Lung (tissue), 11 donors: ENCODE measurements at regions not wholly inside any gene's neighbourhood (a gene's known extent, or its start where the extent isn't known, plus 50 kb on each side); places are given as distances from the start of the nearest gene placed in this dataset.

ENCODE experiments used
- ATAC-seq: fragments of 200-7000 bp; cut with Tn5 transposase; one replicate; pipeline ENCODE4 v1.9.1; 2020; ENCODE audit warnings: moderate number of reproducible peaks; ENCODE audit not compliant: insufficient read depth, low FRiP score
- DNase-seq, 3 donors: peaks; one replicate each; pipeline ENCODE4 v3.0.0-alpha.2; 2013 to 2017
- H3K27ac ChIP-seq, 2 donors: one replicate each; pipeline ENCODE4 v1.5.1; 2013; ENCODE audit warnings: mild to moderate bottlenecking in 2 of 2, moderate library complexity in 2 of 2, control low read depth in 1 of 2, inconsistent platforms in 1 of 2, low read depth in 1 of 2, low read length in 1 of 2
- H3K27me3 ChIP-seq, 3 donors: one replicate each; pipeline ENCODE4 v1.5.1; 2013; ENCODE audit warnings: low read length in 2 of 3; ENCODE audit not compliant: control insufficient read depth in 3 of 3, insufficient read depth in 3 of 3
- H3K36me3 ChIP-seq, 4 donors: one replicate each; pipeline ENCODE4 v1.5.1; 2013; ENCODE audit warnings: low read length in 4 of 4, mild to moderate bottlenecking in 1 of 4, moderate library complexity in 1 of 4; ENCODE audit not compliant: control insufficient read depth in 4 of 4, insufficient read depth in 4 of 4
- H3K4me1 ChIP-seq, 5 donors: one replicate each; pipeline ENCODE4 v1.5.1; 2013; ENCODE audit warnings: low read length in 5 of 5, mild to moderate bottlenecking in 2 of 5, moderate library complexity in 1 of 5; ENCODE audit not compliant: control insufficient read depth in 5 of 5, insufficient read depth in 5 of 5
- H3K4me3 ChIP-seq: one replicate; pipeline ENCODE4 v1.5.1; 2013; ENCODE audit warnings: mild to moderate bottlenecking, control low read depth, moderate library complexity
- H3K9ac ChIP-seq, 2 donors: one replicate each; pipeline ENCODE4 v1.5.1; 2013; ENCODE audit warnings: low read length in 2 of 2, control low read depth in 1 of 2; ENCODE audit not compliant: insufficient read depth in 1 of 2
- H3K9me3 ChIP-seq, 4 donors: one replicate each; pipeline ENCODE4 v1.5.1; 2013; ENCODE audit warnings: low read length in 3 of 4, mild to moderate bottlenecking in 1 of 4, moderate library complexity in 1 of 4; ENCODE audit not compliant: control insufficient read depth in 4 of 4, insufficient read depth in 3 of 4
- CTCF ChIP-seq: IDR thresholded peaks from 2 replicates; pipeline ENCODE4 v1.5.1; 2012; ENCODE audit warnings: mild to moderate bottlenecking; ENCODE audit errors: control extremely low read depth, extremely low read depth
- WGBS, 2 donors: extraction: QIAGEN DNeasy Blood & Tissue Kit; methylation state at CpG; one replicate each; pipeline ENCODE4 v1.1.7; 2013; 5-methylcytosine and 5-hydroxymethylcytosine counted together
- donor health status: control.
- donor health status: control.
- donor health status: Bipolar disorder and iron deficiency.
- donor health status: healthy.
- donor health status: DM: yes; HTN: yes; CAD: no.

DNA sequence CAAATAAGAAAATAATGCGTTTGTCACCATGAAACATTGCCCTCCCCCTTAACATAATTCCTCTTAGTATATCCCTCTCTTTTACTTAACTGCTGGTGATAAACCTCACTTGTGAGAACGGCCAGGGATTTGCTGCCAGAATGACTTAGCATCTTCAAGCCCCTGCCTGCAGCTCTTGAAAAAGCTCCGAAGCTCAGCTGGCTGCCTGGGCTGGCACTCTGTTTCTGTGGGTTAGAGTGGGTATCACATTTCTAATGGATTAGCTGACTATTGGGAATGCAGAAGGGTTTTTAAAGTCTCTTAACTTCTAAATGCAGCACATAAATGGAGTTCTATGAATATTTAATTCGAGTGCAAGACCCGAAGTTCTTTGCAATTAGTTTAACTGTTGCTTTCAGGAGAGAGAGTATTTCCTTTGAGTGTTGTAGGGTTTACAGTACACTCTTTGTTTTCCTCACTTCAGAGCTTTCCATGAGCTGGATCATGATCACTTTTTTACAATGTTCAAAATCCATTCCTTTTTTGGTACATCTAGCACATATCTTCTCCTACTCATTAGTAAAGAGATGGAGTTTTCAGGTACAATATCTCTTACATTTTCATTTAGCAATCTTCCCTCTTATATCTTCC is 124.7 kb upstream of the RBMS3 start:
- WGBS, 2 donors, result 69 to 74% methylated on average over 5 of the region's 5 CpGs
- DNase-seq, result no peak
- no peak for ATAC-seq

GRCh38 chr3:29164825-29165224 is 116.0 kb upstream of the RBMS3 start:
- no peak for ATAC-seq

More for the DNA sequence above, 124.7 kb upstream of the RBMS3 start:
- H3K4me3 ChIP-seq, result no peak overlapping the region
- peaks cover 0 to 2% (median 0%) of the 10 kb centered on the region in 4 donors for H3K9me3 ChIP-seq
- H3K27ac ChIP-seq, result no peak overlapping the region
- no peaks in the 10 kb centered on the region for H3K4me1 ChIP-seq
- H3K36me3 ChIP-seq, result no peaks in the 10 kb centered on the region
- no peaks in the 10 kb centered on the region for H3K27me3 ChIP-seq
- H3K9ac ChIP-seq, result no peak overlapping the region
- TF ChIP-seq CTCF, result no peak

GRCh38 chr3:29167180-29167579 is 113.7 kb upstream of the RBMS3 start:
- ATAC-seq (no peak), DNase-seq (no peak)
- no peak overlapping the region for H3K27ac ChIP-seq
- H3K9ac ChIP-seq, result no peak overlapping the region
- H3K4me1 ChIP-seq, result peaks cover 2 to 14% (median 4%) of the 10 kb centered on the region in 5 donors
- H3K4me3 ChIP-seq, result no peak overlapping the region
- no peaks in the 10 kb centered on the region for H3K36me3 ChIP-seq
- WGBS, 2 donors, result 95 to 98% methylated on average over 1 of the region's 1 CpG
- H3K27me3 ChIP-seq, result no peaks in the 10 kb centered on the region
- TF ChIP-seq CTCF, result no peak
- no peaks in the 10 kb centered on the region for H3K9me3 ChIP-seq

More at GRCh38 chr3:29164825-29165224, 116.0 kb upstream of the RBMS3 start:
- DNase-seq, result peak in 2 of 3 donors; percentile 41 to 67
- no peaks in the 10 kb centered on the region for H3K4me1 ChIP-seq
- H3K27ac ChIP-seq, result no peak overlapping the region
- no peaks in the 10 kb centered on the region for H3K36me3 ChIP-seq
- H3K4me3 ChIP-seq, result no peak overlapping the region
- no peak overlapping the region for H3K9ac ChIP-seq
- WGBS, 2 donors, result 72 to 79% methylated on average over 3 of the region's 3 CpGs
- TF ChIP-seq CTCF, result no peak
- no peaks in the 10 kb centered on the region for H3K9me3 ChIP-seq
- H3K27me3 ChIP-seq, result no peaks in the 10 kb centered on the region

- ATAC-seq (no peak), DNase-seq (no peak)
- peaks cover 2 to 14% (median 4%) of the 10 kb centered on the region in 5 donors for H3K4me1 ChIP-seq
- no peak overlapping the region for H3K27ac ChIP-seq
- H3K9me3 ChIP-seq, result no peaks in the 10 kb centered on the region
- no peaks in the 10 kb centered on the region for H3K36me3 ChIP-seq
- no peaks in the 10 kb centered on the region for H3K27me3 ChIP-seq
- no peak overlapping the region for H3K9ac ChIP-seq
- no peak overlapping the region for H3K4me3 ChIP-seq
- no peak for TF ChIP-seq CTCF
- WGBS, 2 donors, result 76 to 88% methylated on average over 2 of the region's 2 CpGs
These were observed 112.8 kb upstream of the RBMS3 start for GRCh38 chr3:29168081-29168480.
